ENCODE measurements at regions not wholly inside any gene's neighbourhood (a gene's known extent, or its start where the extent isn't known, plus 50 kb on each side); places are given as distances from the start of the nearest gene placed in this dataset.

- no peaks in the 10 kb centered on the region for H3K9me2 ChIP-seq (ENCODE audit: insufficient read depth)
- no peaks in the 10 kb centered on the region for H3K4me1 ChIP-seq (ENCODE audit: control insufficient read depth in 1 of 2, insufficient read depth in 2 of 2, low read length in 2 of 2)
- no peak overlapping the region for H2AFZ ChIP-seq (ENCODE audit: low read depth, low read length, poor library complexity, severe bottlenecking)
- H3K9ac ChIP-seq (ENCODE audit: low read length): no peak overlapping the region
- H3K4me2 ChIP-seq (ENCODE audit: low read length): no peak overlapping the region
- H3K27ac ChIP-seq (ENCODE audit: low read depth, low read length): no peak overlapping the region
- DNase-seq (ENCODE audit: low read depth, low spot score) (no peak), ATAC-seq (no peak)
- ChIA-PET POLR2A (no interaction called here), CTCF (no interaction called here), RAD21 (ENCODE audit: low non-redundant PET in 1 of 2, low total read pairs in 2 of 2, uncharacterized antibody in 2 of 2, unreplicated experiment in 2 of 2) (no interaction called here)
- TF ChIP-seq YY1 (IDR thresholded peaks at IDR 0.05; ENCODE audit: extremely low read depth, insufficient replicate concordance, low read depth, low read length): no peak
- no peak for TF ChIP-seq JUND (IDR thresholded peaks at IDR 0.05)
- no peaks in the 10 kb centered on the region for H3K79me2 ChIP-seq (ENCODE audit: insufficient read depth, low read length)
- intact Hi-C loops (cut with micrococcal nuclease): no loop called here
- H3K27me3 ChIP-seq (ENCODE audit: insufficient read depth, low read length): peaks cover 25% of the 10 kb centered on the region
- H3K4me3 ChIP-seq (replicated peaks in 1 of 2; ENCODE audit: low read depth in 1 of 2, low read length in 2 of 2): no peak overlapping the region
- BruUV-seq (replicated peaks): no TSS peak
- no peaks in the 10 kb centered on the region for H3K36me3 ChIP-seq (ENCODE audit: control insufficient read depth in 1 of 2, insufficient read depth in 2 of 2, low read length in 2 of 2)
- H4K20me1 ChIP-seq (ENCODE audit: insufficient read depth): no peaks in the 10 kb centered on the region
- H3K9me3 ChIP-seq (ENCODE audit: control insufficient read depth in 1 of 2, insufficient read depth in 1 of 2, low read depth in 1 of 2, low read length in 2 of 2): no peaks in the 10 kb centered on the region
Measured at GRCh38 chr15:52893338-52893737, 103.2 kb upstream of the ONECUT1 start.

- ChIA-PET POLR2A (no interaction called here), CTCF (no interaction called here), RAD21 (ENCODE audit: low non-redundant PET in 1 of 2, low total read pairs in 2 of 2, uncharacterized antibody in 2 of 2, unreplicated experiment in 2 of 2) (no interaction called here)
- Histone ChIP-seq H2AFZ (ENCODE audit: low read depth, low read length, poor library complexity, severe bottlenecking) (no peak overlapping the region), H3K27me3 (ENCODE audit: insufficient read depth, low read length) (peaks cover 25% of the 10 kb centered on the region), H3K4me1 (ENCODE audit: control insufficient read depth in 1 of 2, insufficient read depth in 2 of 2, low read length in 2 of 2) (no peaks in the 10 kb centered on the region), H4K20me1 (ENCODE audit: insufficient read depth) (no peaks in the 10 kb centered on the region), H3K27ac (ENCODE audit: low read depth, low read length) (no peak overlapping the region), H3K9me2 (ENCODE audit: insufficient read depth) (no peaks in the 10 kb centered on the region), H3K4me2 (ENCODE audit: low read length) (no peak overlapping the region), H3K79me2 (ENCODE audit: insufficient read depth, low read length) (no peaks in the 10 kb centered on the region), H3K36me3 (ENCODE audit: control insufficient read depth in 1 of 2, insufficient read depth in 2 of 2, low read length in 2 of 2) (no peaks in the 10 kb centered on the region), H3K4me3 (replicated peaks in 1 of 2; ENCODE audit: low read depth in 1 of 2, low read length in 2 of 2) (no peak overlapping the region), H3K9ac (ENCODE audit: low read length) (no peak overlapping the region), H3K9me3 (ENCODE audit: control insufficient read depth in 1 of 2, insufficient read depth in 1 of 2, low read depth in 1 of 2, low read length in 2 of 2) (no peaks in the 10 kb centered on the region)
- TF ChIP-seq, protein P1, sequence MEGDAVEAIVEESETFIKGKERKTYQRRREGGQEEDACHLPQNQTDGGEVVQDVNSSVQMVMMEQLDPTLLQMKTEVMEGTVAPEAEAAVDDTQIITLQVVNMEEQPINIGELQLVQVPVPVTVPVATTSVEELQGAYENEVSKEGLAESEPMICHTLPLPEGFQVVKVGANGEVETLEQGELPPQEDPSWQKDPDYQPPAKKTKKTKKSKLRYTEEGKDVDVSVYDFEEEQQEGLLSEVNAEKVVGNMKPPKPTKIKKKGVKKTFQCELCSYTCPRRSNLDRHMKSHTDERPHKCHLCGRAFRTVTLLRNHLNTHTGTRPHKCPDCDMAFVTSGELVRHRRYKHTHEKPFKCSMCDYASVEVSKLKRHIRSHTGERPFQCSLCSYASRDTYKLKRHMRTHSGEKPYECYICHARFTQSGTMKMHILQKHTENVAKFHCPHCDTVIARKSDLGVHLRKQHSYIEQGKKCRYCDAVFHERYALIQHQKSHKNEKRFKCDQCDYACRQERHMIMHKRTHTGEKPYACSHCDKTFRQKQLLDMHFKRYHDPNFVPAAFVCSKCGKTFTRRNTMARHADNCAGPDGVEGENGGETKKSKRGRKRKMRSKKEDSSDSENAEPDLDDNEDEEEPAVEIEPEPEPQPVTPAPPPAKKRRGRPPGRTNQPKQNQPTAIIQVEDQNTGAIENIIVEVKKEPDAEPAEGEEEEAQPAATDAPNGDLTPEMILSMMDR (IDR thresholded peaks at IDR 0.05 in 2 of 3, conservative IDR thresholded peaks at IDR 0.05 in 1 of 3; ENCODE audit: borderline replicate concordance in 1 of 3, insufficient read depth in 1 of 3, low read depth in 2 of 3, low read length in 2 of 3): no peak
- TF ChIP-seq ZNF274 (IDR thresholded peaks at IDR 0.05; ENCODE audit: low read depth, low read length) (no peak), EGR1 (IDR thresholded peaks at IDR 0.05; ENCODE audit: low read depth) (no peak), POLR2AphosphoS5 (IDR thresholded peaks at IDR 0.05; ENCODE audit: low read depth, low read length) (no peak), ZBTB33 (IDR thresholded peaks at IDR 0.05; ENCODE audit: extremely low read depth, insufficient replicate concordance, low read length) (no peak), ZFX (IDR thresholded peaks at IDR 0.05) (no peak), ELF1 (IDR thresholded peaks at IDR 0.05; ENCODE audit: borderline replicate concordance, low read depth) (no peak), CEBPB (IDR thresholded peaks at IDR 0.05; ENCODE audit: low read depth) (no peak), CBX3 (IDR thresholded peaks at IDR 0.05; ENCODE audit: low read depth) (no peak), YY1 (IDR thresholded peaks at IDR 0.05; ENCODE audit: extremely low read depth, insufficient replicate concordance, low read depth, low read length) (no peak), SIN3A (IDR thresholded peaks at IDR 0.05; ENCODE audit: low read depth) (no peak)
- TF ChIP-seq, protein P2, sequence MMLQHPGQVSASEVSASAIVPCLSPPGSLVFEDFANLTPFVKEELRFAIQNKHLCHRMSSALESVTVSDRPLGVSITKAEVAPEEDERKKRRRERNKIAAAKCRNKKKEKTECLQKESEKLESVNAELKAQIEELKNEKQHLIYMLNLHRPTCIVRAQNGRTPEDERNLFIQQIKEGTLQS (IDR thresholded peaks at IDR 0.05): no peak
- no peak for DNase-seq (ENCODE audit: low read depth, low spot score)
- no peak for ATAC-seq
- BruUV-seq (replicated peaks): no TSS peak
- intact Hi-C loops (cut with micrococcal nuclease): no loop called here
Measured at GRCh38 chr15:52879904-52880303, 89.8 kb upstream of the ONECUT1 start.
